GM21825 (cell line): ENCODE measurements at regions not wholly inside any gene's neighbourhood (a gene's known extent, or its start where the extent isn't known, plus 50 kb on each side); places are given as distances from the start of the nearest gene placed in this dataset.
"Not testable (repeated sequence)": the region's sequence is repeated elsewhere in the genome, so short reads cannot be mapped to it uniquely, and the experiment has no call there.

Source experiments
- ATAC-seq: cut with Tn5 transposase; IDR thresholded peaks from one replicate; pipeline ENCODE4 v1.9.1; 2021; ENCODE audit warnings: mild to moderate bottlenecking, moderate library complexity; ENCODE audit not compliant: unreplicated experiment

DNA sequence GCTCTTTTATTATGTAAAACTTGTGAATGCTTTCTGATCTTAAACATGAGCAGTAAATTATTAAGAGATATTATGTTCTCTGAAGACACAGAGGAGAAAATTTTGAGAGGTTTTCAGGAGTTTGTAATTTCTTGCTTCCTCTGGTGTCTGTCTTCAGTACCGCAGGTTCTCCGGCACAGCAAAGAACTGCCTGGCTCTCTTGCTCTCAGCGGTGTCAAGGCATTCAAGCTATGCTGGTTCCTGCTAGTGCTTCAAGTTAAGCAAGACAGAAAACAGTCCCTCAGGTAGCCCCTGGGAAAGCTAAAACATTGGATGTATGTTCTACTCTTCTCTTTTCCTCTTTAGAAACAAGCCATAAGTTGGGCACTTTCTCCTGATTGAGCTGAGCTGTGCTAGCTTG lies 120.2 kb upstream of the CENPE start:
- ATAC-seq: no peak

DNA sequence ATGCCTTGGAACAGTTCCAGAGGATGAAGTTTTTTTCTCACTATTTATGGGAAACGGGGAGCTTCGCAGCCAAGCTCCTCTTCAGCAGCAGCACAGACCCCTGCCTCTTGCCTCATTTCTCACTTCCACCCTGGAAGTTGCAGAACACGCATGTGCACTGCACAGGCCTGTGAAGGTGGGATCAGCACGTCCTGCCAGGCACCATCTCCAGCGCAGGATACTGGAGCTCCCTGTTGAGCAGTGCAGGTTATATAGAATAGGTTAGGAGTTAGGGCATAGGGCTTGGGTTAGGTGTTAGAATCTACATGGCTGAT lies 110.1 kb upstream of the CENPE start:
- ATAC-seq: no peak

DNA sequence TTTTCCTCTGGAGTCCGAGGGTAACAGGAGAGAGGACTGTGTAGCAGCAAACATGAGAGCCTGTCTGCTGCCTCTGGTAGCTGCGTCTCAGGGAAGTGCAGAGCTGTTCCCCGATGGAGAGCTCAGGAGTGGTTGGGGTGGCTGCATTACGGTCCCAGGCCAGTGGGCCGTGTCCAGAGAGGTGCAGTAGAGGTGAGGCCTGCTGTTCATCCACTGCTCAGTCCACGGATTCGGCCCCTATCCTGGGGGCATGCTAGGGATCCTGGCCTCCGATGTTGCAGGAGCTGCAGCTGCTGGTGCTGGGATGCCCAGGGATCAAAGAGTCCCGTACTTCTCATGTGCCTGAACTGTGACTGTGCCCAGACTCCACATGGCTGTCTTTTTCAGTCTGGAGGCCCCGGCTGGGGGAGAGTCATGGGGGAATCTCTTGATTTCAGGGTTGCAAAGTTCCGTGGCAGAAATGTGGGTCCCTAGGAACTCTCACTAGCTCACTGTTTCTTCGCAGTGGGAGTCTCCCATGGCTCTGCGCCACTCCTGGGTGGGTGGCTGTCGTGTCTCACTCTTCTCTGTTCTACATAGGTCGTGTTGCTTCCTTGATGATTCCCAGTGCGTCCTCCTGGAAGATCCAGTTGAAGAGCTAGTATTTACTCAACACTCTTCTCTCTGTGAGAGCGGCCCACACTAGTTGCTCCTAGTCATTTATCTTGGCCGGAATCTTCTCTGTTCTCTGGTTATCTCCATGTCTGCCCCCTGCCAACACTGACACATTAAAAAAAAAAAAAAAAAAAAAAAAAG lies 109.5 kb upstream of the CENPE start:
- no peak for ATAC-seq

DNA sequence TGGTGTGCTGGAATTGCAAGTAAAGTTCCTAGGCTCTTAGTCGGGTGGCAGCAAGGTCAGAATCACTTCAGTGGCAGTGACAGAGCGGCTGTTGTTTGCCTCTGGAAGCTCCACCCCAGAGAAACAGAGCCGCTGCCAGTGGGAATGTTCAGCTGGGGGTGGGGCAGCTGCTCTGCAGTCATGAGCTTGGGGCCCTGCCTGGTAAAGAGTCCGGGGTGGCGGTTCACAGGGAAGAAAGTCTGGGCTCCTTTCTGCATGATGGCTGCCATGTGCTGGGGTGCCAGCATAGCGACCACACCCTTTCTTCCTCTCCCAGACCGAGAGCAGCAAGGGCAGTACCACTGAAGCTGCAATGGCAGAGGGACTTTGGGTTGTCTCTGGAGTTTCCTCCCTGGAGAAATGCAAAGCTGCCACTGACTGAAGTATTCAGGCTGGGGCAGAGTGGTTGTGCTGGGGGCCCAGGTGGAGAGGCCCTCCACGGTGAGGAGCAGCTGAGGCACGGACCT lies 108.8 kb upstream of the CENPE start:
- ATAC-seq: no peak

DNA sequence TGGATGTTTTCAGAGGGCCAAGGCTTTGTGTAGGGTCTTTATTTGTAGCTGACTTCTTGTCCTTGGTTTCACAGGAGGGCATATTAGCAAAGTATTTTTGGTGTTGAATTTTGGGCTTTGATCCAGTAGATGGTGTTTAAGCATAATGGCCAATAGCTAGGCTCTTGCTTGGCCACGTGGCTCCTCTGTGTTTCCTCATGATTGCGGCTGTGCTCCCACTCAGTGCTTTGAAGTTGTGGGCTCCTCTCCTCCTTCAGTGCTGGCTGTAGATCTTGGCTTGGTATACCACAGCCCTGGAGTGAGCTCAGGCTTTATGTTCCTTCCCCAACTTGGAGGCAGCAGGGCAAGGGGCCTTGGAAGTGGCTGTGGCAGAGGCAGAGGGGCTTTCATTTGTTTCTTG lies 107.2 kb upstream of the CENPE start:
- no peak for ATAC-seq

DNA sequence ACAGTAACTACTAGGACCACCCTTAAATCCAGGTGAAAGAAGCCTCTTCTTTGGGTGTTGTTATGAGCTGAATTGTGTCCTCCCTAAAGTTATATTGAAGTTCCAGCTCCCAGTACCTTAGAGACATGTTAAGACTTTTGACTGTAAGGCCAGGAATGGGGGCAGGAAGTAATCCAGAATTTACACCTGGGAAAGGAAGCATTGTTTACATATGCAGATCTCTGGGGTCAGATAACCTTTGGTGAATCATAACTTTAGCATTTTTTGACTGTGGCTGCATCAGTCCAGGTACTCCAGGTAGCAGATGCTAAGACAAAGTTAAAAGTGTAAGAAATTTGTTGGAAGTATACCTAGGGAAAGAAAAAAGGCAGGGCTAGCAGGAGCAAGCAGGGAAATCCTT lies 104.9 kb upstream of the CENPE start:
- ATAC-seq: no peak

DNA sequence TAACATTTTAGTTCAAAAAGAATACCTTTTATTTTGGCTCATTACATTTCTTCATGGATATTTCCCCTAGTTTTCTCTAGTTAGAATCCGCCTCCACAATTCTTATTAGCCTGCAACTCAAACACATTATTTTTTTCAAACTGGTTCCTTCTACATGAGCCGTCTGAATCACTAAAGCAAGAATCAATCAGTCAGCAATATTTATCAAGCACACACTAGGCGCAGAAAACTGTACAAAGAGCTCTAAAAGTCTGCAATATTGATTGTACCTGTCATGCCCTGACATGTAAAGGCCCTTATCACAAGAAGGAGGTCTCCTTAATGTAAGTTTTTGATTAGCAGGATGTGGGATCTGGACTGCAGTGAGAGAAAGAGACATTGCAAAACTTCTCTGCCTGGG lies 94.8 kb upstream of the CENPE start:
- no peak for ATAC-seq

DNA sequence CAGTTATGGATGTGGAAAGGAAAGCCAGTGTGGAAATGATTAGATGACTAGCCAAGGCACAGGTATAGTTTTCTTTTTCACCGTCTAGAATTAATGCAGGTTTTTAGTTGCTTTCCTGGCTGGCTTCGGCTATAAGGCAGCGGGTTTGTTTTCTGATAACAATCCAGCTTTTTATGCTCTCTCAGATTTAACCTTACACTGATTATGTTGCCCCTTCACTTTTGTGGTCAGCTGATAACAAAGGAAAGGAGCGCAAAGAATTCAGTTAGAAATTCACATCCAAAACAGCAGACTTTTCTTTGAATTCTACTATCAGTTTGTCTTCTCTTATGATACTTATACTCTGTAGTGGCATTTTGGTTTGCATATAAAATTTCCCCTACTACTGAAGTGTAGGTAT lies 94.2 kb upstream of the CENPE start:
- no peak for ATAC-seq

DNA sequence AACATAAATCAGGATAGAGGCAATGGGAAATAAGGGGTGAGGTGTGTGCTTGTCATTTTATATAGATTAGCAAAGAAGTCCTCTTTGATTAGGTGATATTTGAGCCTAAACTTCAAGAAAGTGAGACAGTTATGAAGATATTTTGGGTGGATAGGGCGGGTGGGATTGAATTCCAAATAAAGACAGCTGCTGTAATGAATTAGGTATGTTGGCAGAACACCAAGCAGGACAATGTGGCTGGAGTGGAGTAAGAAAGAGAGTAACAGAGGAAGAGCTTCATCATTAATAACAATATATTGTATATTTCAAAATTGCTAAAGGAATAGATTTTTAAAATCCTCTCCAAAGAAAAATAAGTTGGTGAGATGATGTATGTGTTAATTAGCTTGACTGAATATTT lies 91.0 kb upstream of the CENPE start:
- ATAC-seq: no peak

DNA sequence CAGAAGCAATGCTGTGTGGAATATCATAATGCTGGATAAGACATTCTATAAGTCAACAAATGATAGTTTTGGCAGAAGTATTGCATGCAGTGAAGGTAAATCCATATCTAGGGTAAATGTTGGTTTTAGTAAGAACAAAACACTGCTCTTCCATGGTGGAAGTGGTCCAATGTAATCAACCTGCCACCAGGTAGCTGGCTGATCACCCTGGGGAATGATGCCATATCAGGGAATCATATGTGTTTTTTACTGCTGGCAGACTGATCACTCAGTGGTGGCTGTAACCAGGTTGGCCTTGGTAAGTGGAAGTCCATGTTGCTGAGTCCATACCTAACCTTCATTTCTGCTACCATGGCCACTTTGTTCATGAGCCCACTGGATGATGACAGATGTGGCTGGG lies 74.0 kb upstream of the CENPE start:
- no peak for ATAC-seq

DNA sequence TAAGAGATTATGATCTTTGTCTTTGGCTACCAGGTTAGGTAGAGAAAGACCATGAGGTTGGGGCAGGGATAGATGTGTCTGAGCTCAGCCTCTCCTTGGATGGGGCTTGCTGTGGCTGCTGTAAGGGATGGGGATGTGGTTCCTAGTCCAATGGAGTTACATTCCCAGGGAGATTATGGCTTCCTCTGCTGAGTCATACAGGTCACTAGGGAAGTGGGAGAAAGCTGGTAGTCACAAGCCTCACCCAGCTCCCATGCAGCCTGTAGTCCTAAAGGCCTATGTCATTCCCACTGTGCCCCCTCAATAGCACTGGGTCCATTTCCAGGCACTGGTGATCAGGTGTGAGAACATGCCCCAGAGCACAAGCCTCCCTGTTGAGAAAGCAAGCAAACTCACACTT lies 70.6 kb upstream of the CENPE start:
- no peak for ATAC-seq

DNA sequence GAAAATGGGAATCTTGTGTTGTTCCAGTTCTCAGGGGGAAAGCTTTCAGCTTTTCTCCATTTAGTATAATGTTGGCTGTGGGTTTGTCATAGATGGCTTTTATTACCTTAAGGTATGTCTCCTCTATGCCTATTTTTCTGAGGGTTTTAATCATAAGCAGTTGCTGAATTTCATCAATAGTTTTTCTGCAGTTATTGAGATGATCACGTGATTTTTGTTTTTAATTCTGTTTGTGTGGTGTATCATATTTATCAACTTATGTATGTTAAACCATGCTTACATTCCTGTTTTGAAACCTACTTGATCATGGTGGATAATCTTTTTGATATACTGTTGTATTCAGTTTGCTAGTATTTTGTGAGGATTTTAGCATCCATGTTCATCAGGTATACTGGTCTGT lies 66.8 kb upstream of the CENPE start:
- ATAC-seq: no peak

DNA sequence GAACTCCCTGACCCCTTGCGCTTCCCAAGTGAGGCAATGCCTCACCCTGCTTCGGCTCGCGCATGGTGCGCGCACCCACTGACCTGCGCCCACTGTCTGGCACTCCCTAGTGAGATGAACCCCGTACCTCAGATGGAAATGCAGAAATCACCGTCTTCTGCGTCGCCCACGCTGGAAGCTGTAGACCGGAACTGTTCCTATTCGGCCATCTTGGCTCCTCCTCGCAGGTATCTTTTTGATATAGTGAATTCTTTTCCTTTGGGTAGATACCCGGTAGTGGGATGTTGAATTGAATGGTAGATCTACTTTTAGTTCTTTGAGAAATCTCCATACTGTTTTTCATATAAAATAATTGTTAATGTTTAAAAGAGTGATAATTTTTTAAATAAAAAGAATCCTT lies 57.9 kb upstream of the CENPE start:
- ATAC-seq: not testable (repeated sequence)
